ENCODE measurements at regions not wholly inside any gene's neighbourhood (a gene's known extent, or its start where the extent isn't known, plus 50 kb on each side); places are given as distances from the start of the nearest gene placed in this dataset.
"Not testable (repeated sequence)": the region's sequence is repeated elsewhere in the genome, so short reads cannot be mapped to it uniquely, and the experiment has no call there.

DNA sequence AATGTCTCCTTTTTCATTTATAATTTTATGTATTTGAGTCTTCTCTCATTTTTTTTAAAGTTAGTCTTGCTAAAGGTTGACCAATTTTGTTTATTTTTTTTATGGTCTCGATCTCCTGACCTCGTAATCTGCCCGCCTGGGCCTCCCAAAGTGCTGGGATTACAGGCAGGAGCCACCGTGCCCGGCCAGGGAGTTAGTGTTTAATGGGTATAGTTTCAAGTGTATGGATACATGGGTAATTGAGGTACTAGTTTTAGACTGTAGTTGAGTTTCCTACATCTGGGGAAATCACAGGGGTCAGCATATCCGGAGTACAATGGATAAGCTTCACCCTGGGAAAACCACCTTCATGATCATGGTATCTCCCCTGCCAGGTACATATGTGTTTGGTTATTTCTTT lies 267.3 kb upstream of the KCND2 start:
- CTCF ChIA-PET: no interaction called here

DNA sequence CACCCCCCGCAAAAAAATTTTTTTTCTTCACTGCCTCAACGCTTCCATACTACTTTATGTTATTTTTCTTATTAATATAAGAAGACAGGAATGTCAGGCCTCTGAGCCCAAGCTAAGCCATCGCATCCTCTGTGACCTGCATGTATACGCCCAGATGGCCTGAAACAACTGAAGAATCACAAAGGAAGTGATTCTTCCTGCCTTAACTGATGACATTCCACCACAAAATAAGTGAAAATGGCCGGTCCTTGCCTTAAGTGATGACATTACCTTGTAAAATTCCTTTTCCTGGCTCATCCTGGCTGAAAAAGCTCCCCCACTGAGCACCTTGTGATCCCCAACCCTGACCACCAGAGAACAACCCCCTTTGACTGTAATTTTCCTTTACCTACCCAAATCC lies 258.7 kb upstream of the KCND2 start:
- POLR2A ChIA-PET (ENCODE audit: low non-redundant PET); H3K27ac ChIP-seq; DNase-seq (ENCODE audit: low spot score): not testable (repeated sequence)
- CTCF ChIA-PET: interaction anchor here (0.6 kb wide), 1 partner anchor 60 kb away, joined by 3 read pairs; no protein-coding TSS in a partner anchor

More for the DNA sequence above, 267.3 kb upstream of the KCND2 start:
- TF ChIP-seq, protein P1, sequence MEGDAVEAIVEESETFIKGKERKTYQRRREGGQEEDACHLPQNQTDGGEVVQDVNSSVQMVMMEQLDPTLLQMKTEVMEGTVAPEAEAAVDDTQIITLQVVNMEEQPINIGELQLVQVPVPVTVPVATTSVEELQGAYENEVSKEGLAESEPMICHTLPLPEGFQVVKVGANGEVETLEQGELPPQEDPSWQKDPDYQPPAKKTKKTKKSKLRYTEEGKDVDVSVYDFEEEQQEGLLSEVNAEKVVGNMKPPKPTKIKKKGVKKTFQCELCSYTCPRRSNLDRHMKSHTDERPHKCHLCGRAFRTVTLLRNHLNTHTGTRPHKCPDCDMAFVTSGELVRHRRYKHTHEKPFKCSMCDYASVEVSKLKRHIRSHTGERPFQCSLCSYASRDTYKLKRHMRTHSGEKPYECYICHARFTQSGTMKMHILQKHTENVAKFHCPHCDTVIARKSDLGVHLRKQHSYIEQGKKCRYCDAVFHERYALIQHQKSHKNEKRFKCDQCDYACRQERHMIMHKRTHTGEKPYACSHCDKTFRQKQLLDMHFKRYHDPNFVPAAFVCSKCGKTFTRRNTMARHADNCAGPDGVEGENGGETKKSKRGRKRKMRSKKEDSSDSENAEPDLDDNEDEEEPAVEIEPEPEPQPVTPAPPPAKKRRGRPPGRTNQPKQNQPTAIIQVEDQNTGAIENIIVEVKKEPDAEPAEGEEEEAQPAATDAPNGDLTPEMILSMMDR (conservative IDR thresholded peaks at IDR 0.05; ENCODE audit: low read depth): no peak
- DNase-seq (ENCODE audit: low spot score): no peak
- no peak overlapping the region for H3K27ac ChIP-seq
- POLR2A ChIA-PET (ENCODE audit: low non-redundant PET): no interaction called here

DNA sequence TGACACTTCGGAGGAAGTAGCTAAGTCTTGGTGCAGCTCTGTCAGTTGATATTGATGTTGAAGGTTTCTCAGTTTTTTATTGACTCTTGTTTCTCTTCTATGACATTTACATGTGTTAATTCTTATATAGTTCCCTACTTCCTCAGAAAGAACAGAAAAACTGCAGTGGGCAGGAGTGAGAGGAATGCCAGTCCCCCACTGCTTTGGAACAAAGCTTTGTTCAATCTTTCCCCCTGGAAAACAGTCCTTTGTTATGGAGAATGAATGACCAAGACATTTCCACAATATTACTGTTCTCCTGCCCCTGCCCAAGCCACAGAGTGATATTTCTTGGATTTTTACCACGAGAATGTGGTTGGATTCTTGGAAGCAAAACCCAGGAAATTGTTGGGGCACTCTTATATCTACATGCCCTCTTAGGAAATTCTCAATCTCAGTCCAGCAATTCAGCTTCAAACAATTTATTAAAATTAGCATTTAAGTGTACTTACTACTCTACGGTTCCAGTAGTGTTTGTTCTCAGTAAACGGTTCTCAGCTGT lies 258.0 kb upstream of the KCND2 start:
- no peak overlapping the region for H3K27ac ChIP-seq
- CTCF ChIA-PET: interaction anchor here (0.6 kb wide), 1 partner anchor 59 kb away, joined by 3 read pairs; no protein-coding TSS in a partner anchor
- DNase-seq (ENCODE audit: low spot score): no peak
- POLR2A ChIA-PET (ENCODE audit: low non-redundant PET): no interaction called here
- TF ChIP-seq, protein P1 (conservative IDR thresholded peaks at IDR 0.05; ENCODE audit: low read depth): no peak

DNA sequence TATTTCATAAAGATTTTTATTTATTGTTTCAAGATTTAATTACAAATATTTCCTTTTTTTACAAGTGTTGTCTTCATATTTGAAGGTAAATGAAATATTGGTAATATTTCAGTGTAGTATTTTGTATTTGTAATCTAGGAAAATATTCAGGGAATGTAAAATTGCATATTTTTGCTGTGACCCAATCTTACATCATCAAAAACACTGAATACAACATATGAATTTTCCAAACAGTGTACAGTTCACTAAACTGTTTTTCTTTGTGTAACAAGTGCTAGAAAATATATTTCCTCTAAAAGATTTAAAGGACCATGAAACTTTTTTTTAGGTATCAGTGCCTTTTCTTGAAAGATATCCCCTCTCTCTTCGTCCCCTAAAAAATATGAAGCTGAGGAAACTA lies 251.9 kb upstream of the KCND2 start:
- DNase-seq (ENCODE audit: low spot score): no peak
- ChIA-PET POLR2A (ENCODE audit: low non-redundant PET) (no interaction called here), CTCF (no interaction called here)
- TF ChIP-seq, protein P1 (conservative IDR thresholded peaks at IDR 0.05; ENCODE audit: low read depth): no peak
- H3K27ac ChIP-seq: no peak overlapping the region

DNA sequence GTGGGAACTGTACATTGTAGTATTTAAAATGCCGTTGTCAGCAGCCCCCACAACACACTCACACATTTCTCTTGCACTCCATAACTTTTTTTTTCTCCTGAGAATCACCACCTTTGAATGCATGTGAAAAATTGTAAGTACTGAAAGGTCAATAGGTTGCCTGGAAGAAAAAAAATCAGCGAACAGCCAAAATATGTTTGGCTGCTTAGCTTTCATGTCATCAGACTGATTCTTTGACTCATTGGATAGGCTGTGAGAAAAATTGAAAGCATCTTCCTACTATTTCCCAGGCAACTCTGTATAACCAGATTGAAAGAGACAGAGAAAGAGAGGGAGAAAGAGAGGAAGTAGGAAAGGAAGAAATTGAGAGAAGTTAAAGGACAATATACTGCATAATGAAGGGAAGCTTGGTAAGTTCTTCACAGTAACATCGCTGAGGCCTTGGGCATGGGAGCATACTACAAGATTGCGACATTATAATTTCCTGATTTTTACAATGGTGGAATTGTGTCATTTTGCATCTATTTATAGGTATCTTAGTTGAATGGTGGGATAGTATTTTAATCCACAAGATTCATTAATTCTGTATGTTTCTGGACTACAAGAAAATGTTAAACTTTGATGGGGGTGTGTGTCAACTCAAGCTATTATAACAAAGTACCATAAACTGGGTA lies 249.3 kb upstream of the KCND2 start:
- DNase-seq (ENCODE audit: low spot score): no peak
- ChIA-PET CTCF (interaction anchor here (0.6 kb wide), 1 partner anchor 1607 kb away, joined by 6 read pairs; no protein-coding TSS in a partner anchor), POLR2A (ENCODE audit: low non-redundant PET) (no interaction called here)
- H3K27ac ChIP-seq: no peak overlapping the region
- TF ChIP-seq, protein P1 (conservative IDR thresholded peaks at IDR 0.05; ENCODE audit: low read depth): no peak

DNA sequence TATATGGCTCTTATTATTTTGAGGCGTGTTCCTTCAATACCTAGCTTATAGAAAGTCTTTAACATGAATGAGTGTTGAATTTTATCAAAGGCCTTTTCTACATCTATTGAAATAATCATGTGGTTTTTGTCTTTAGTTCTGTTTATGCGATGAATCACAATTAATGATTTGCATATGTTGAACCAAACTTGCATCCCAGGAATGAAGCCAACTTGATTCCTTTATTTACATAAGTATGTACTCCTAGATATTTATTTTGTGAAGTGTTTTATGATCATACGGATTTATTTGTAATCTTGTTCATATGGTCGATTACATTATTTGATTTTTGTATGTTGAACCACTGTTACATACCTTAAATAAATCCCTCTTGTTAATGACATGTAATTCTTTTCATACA lies 244.3 kb upstream of the KCND2 start:
- H3K27ac ChIP-seq: no peak overlapping the region
- TF ChIP-seq, protein P1 (conservative IDR thresholded peaks at IDR 0.05; ENCODE audit: low read depth): no peak
- POLR2A ChIA-PET (ENCODE audit: low non-redundant PET): no interaction called here
- no peak for DNase-seq (ENCODE audit: low spot score)
- CTCF ChIA-PET: no interaction called here

DNA sequence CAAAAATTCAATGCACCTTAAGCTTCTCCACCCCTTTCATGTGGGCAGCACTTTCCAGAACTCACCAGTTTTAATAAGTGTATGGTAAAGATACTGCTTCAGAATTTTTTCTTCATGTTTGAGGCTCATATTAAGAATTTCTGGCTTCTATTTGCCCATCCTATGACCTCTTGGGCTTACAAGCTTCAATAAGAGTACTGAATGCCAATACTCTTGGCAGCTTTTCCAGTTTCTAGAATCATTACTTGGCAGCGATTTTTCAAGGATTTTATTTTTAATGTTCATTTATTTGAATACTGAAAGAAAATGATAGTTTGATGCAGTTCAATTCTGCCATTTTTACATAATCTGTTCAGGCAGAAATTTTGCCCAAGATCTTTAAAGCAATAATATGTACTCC lies 242.1 kb upstream of the KCND2 start:
- H3K27ac ChIP-seq: no peak overlapping the region
- TF ChIP-seq, protein P1 (conservative IDR thresholded peaks at IDR 0.05; ENCODE audit: low read depth): no peak
- DNase-seq (ENCODE audit: low spot score): no peak
- ChIA-PET POLR2A (ENCODE audit: low non-redundant PET) (no interaction called here), CTCF (no interaction called here)

All from RWPE1 (cell line).